Neural crest cell (in vitro differentiated cells): ENCODE measurements at regions not wholly inside any gene's neighbourhood (a gene's known extent, or its start where the extent isn't known, plus 50 kb on each side); places are given as distances from the start of the nearest gene placed in this dataset.
"Not testable (repeated sequence)": the region's sequence is repeated elsewhere in the genome, so short reads cannot be mapped to it uniquely, and the experiment has no call there.

Source experiments
- DNase-seq: peaks from one replicate; pipeline ENCODE4 v3.0.0; 2021; ENCODE audit warnings: low read depth, mixed read lengths, low spot score
- H3K27ac Mint-ChIP-seq: one replicate; pipeline ENCODE4 v1.8.0; 2021; ENCODE audit warnings: mild to moderate bottlenecking, mixed read lengths; ENCODE audit not compliant: unreplicated experiment
- H3K27me3 Mint-ChIP-seq: 2 replicates; pipeline ENCODE4 v1.8.0; 2021; ENCODE audit warnings: low read depth, mild to moderate bottlenecking, mixed read lengths
- H3K36me3 Mint-ChIP-seq: 2 replicates; pipeline ENCODE4 v1.8.0; 2021; ENCODE audit warnings: low read depth, mild to moderate bottlenecking, mixed read lengths
- H3K4me1 Mint-ChIP-seq: 2 replicates; pipeline ENCODE4 v1.8.0; 2021; ENCODE audit warnings: mixed read lengths
- H3K4me3 Mint-ChIP-seq: one replicate; pipeline ENCODE4 v1.8.0; 2021; ENCODE audit warnings: mild to moderate bottlenecking, mixed read lengths
- H3K9me3 Mint-ChIP-seq: 2 replicates; pipeline ENCODE4 v1.8.0; 2021; ENCODE audit warnings: mixed read lengths
- TF ChIP-seq, protein P1 (sequence below): fragments of 200-600 bp; sonication (generic); conservative IDR thresholded peaks from 2 replicates; pipeline ENCODE4 v1.5.0; 2021; ENCODE audit warnings: antibody characterized with exemption, mild to moderate bottlenecking

DNA sequence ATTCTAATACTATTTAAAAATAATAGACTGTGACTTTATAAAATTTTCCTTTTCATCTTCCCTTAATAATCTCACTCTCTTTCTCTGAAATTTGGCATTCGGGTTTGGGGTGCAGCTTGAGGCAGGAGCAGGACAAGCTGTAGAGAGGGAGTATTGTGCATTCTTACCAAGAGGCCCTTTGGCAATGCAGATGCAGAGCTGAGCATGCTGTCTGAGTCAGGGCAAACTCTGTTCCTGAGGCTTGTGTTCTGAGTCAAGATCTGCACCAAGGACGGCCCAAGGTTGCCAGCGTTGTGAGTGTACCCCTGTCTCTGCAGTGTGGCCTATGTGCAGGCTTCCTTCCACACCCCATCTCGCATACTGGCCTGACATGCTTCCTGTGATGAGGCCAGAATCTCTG lies 343.8 kb upstream of the FRG2C start:
- no peak overlapping the region for H3K27ac Mint-ChIP-seq
- H3K4me1 Mint-ChIP-seq: no peaks in the 10 kb centered on the region
- H3K4me3 Mint-ChIP-seq: no peak overlapping the region
- H3K9me3 Mint-ChIP-seq: no peaks in the 10 kb centered on the region
- H3K27me3 Mint-ChIP-seq: no peaks in the 10 kb centered on the region
- no peak for DNase-seq
- H3K36me3 Mint-ChIP-seq: no peaks in the 10 kb centered on the region
- TF ChIP-seq, protein P1, sequence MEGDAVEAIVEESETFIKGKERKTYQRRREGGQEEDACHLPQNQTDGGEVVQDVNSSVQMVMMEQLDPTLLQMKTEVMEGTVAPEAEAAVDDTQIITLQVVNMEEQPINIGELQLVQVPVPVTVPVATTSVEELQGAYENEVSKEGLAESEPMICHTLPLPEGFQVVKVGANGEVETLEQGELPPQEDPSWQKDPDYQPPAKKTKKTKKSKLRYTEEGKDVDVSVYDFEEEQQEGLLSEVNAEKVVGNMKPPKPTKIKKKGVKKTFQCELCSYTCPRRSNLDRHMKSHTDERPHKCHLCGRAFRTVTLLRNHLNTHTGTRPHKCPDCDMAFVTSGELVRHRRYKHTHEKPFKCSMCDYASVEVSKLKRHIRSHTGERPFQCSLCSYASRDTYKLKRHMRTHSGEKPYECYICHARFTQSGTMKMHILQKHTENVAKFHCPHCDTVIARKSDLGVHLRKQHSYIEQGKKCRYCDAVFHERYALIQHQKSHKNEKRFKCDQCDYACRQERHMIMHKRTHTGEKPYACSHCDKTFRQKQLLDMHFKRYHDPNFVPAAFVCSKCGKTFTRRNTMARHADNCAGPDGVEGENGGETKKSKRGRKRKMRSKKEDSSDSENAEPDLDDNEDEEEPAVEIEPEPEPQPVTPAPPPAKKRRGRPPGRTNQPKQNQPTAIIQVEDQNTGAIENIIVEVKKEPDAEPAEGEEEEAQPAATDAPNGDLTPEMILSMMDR: no peak

DNA sequence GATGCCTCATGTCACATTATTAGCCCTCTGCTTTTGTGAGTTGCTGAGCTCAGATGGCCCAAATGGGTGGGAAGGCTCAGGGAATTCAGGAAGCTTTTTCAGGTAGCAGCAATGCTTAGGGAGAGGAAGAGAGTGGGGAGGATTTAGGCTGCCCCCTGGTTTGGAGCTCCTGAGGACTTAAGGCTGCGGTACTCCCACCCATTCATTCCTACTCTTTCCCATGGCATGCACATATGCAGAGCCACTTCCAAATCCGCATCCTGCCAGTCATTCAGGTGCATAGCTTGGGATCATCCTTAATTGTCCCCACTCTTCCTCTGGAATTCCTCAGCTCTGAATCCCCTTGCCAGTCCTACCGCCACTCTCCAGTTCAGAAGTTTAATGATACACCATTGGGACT lies 343.1 kb upstream of the FRG2C start:
- H3K4me3 Mint-ChIP-seq: no peak overlapping the region
- no peak overlapping the region for H3K27ac Mint-ChIP-seq
- H3K27me3 Mint-ChIP-seq: no peaks in the 10 kb centered on the region
- H3K9me3 Mint-ChIP-seq: no peaks in the 10 kb centered on the region
- DNase-seq: no peak
- TF ChIP-seq, protein P1: no peak
- no peaks in the 10 kb centered on the region for H3K4me1 Mint-ChIP-seq
- H3K36me3 Mint-ChIP-seq: no peaks in the 10 kb centered on the region

DNA sequence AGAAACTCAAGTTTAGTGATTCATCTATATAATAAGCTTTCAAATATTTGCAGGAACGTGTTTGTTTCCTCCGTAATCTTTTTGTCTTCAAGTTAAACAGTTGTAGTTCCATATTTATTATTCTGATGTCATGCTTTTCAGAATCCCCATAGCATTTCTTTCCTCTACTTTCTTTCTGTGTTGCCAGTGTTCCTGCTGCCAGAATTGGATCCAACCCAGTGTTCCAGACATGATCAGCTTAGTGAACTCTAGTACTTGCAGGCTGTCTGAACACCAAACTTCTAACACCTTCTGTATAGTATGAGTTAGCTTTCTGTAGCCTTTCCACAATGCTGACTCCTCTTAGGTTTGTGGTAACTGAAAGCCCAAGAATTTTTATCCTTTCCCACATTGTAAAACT lies 340.2 kb upstream of the FRG2C start:
- H3K4me3 Mint-ChIP-seq, H3K36me3 Mint-ChIP-seq, DNase-seq, H3K9me3 Mint-ChIP-seq, H3K27ac Mint-ChIP-seq, H3K27me3 Mint-ChIP-seq, H3K4me1 Mint-ChIP-seq: not testable (repeated sequence)

DNA sequence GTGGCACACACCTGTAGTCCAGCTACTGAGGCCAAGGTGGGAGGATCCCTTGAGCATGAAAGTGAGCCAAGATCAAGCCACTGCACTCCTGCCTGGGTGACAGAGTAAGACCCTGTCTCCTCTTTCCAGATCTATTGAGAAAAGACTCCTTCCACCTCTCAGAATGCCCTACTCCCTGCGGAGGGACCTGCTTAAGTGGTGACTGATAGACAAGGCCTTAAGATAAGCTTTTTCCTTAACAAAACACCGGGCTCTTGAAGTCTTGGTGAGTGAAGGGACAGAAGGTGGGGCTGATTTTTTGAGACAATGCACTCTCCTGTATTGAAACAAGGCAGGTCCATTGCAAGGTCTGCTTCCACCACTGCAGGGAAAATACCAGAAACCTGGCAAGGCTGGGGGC lies 338.4 kb upstream of the FRG2C start:
- TF ChIP-seq, protein P1: no peak
- Mint-ChIP-seq H3K4me3 (no peak overlapping the region), H3K27me3 (no peaks in the 10 kb centered on the region), H3K27ac (no peak overlapping the region), H3K9me3 (no peaks in the 10 kb centered on the region), H3K4me1 (peaks cover 13% of the 10 kb centered on the region), H3K36me3 (no peaks in the 10 kb centered on the region)
- DNase-seq: no peak

DNA sequence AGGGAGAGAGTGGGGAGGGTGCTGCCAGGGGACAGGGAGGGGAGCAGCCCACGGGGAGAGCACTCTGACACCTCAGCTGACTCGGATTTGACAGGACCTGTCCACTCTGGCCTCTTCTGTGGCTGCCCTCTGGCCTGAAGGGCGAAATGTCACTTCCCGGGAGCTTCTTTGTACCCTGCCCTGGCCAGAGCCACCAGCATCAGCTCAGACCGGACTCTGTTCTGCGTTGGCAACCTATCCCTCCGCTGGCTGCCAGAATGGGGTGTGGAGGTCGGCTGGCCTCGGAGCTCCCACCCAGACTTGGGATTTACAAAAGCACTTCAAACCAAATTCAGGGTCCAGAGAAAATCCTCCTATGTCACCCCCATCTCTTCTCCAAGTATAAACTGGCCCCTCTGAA lies 336.7 kb upstream of the FRG2C start:
- TF ChIP-seq, protein P1: no peak
- peaks cover 13% of the 10 kb centered on the region for H3K4me1 Mint-ChIP-seq
- H3K9me3 Mint-ChIP-seq: no peaks in the 10 kb centered on the region
- no peaks in the 10 kb centered on the region for H3K36me3 Mint-ChIP-seq
- no peak for DNase-seq
- no peak overlapping the region for H3K4me3 Mint-ChIP-seq
- no peaks in the 10 kb centered on the region for H3K27me3 Mint-ChIP-seq
- no peak overlapping the region for H3K27ac Mint-ChIP-seq

DNA sequence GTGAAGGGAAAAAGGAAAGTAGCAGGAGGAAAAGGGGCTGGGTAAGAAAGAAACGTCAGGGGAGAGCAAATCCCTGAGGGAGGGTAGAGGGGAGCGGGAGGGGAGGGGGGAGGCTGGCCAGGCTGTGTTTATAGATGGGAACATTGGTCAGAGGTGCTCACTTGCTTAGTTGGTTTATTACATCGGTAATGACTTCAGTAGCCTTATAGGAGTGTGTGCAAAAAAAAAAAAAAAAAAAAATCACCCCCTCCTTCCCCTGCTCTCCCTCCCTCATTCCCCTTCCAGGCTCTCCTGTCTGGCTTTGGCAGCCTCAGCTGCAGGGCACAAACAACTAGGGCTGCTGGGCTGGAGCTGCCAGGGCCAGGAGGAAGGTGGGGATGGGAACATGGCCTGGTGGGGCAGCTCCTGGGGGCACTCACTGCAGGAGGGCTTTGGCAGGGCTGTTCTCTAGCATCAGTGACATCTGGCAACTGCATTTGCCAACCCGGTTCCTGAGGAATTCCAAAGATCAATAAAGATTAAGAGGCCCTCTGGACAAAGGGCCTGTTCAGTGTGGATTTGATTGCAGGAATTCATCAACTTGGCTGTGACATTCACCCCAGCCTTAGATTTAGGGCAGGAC lies 334.5 kb upstream of the FRG2C start:
- H3K27ac Mint-ChIP-seq: no peak overlapping the region
- H3K9me3 Mint-ChIP-seq: peaks cover 3% of the 10 kb centered on the region
- H3K4me1 Mint-ChIP-seq: peaks cover 13% of the 10 kb centered on the region
- TF ChIP-seq, protein P1: no peak
- H3K4me3 Mint-ChIP-seq: no peak overlapping the region
- DNase-seq: no peak
- no peaks in the 10 kb centered on the region for H3K27me3 Mint-ChIP-seq
- H3K36me3 Mint-ChIP-seq: no peaks in the 10 kb centered on the region

DNA sequence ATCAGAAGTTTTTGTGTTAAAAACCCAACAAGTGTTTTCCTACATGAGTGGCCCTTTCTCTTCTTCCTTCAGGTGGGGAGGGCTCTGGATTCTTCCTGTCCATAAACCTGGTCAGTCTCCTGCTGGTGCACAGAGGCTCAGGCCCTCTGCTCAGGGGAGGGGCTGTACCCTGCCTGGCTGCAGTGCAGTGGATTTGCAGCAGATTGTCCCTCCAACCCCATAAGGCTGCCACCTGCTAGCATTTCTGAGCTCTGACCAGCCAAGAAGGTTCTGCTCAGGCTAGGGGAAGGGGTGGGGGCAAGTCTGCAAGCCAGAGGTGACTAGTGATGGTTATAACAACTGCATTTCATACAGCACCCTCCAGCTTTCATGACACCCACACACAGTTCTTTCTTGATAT lies 333.7 kb upstream of the FRG2C start:
- DNase-seq, H3K27ac Mint-ChIP-seq, H3K9me3 Mint-ChIP-seq, H3K36me3 Mint-ChIP-seq, H3K4me3 Mint-ChIP-seq, H3K27me3 Mint-ChIP-seq: not testable (repeated sequence)
- H3K4me1 Mint-ChIP-seq: peaks cover 13% of the 10 kb centered on the region

DNA sequence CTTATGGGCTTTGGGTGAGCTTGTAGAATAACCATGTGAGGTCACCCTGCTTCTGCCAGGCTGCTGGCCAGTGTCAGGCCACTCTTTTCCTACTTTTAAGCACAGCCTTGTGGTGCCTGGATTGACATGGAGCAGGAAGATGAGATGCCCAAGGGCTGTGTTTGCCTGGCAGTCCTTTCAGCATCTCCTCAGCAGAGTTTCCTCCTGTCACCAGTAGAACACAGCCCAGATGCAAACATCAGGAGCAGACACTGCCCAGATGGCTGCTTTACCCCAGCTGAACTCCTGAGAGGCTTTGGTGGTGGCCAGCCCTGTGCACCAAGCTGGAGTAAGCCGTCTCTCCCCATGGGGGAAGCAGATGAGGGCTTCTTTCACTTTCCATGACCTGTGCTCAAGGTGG lies 332.0 kb upstream of the FRG2C start:
- peaks cover 13% of the 10 kb centered on the region for H3K4me1 Mint-ChIP-seq
- not testable (repeated sequence) for H3K36me3 Mint-ChIP-seq, H3K9me3 Mint-ChIP-seq, DNase-seq, H3K27ac Mint-ChIP-seq, H3K27me3 Mint-ChIP-seq, H3K4me3 Mint-ChIP-seq
